H9 (cell line): ENCODE measurements at regions not wholly inside any gene's neighbourhood (a gene's known extent, or its start where the extent isn't known, plus 50 kb on each side); places are given as distances from the start of the nearest gene placed in this dataset.

Experiments used
- DNase-seq: peaks from one replicate; pipeline ENCODE4 v3.0.0-alpha.2; 2017
- H2AFZ ChIP-seq: one replicate; pipeline ENCODE4 v1.6.1; 2013; ENCODE audit warnings: mild to moderate bottlenecking, low read length, control low read depth, moderate library complexity
- H2AK5ac ChIP-seq: 2 replicates; pipeline ENCODE4 v1.6.1; 2013; ENCODE audit warnings: low read length, control low read depth, mixed read lengths; ENCODE audit not compliant: insufficient read length
- H2BK120ac ChIP-seq: one replicate; pipeline ENCODE4 v1.6.1; 2013; ENCODE audit warnings: low read depth, mild to moderate bottlenecking, low read length, control low read depth, inconsistent platforms; ENCODE audit not compliant: poor library complexity, severe bottlenecking
- H2BK12ac ChIP-seq: 2 replicates; pipeline ENCODE4 v1.6.1; 2013; ENCODE audit warnings: low read length, control low read depth, mixed read lengths, low read depth; ENCODE audit not compliant: insufficient read length
- H2BK15ac ChIP-seq: 2 replicates; pipeline ENCODE4 v1.6.1; 2013; ENCODE audit warnings: low read depth, low read length, control low read depth
- H2BK20ac ChIP-seq: one replicate; pipeline ENCODE4 v1.6.1; 2013; ENCODE audit warnings: low read depth, mild to moderate bottlenecking, low read length, control low read depth, inconsistent platforms; ENCODE audit not compliant: poor library complexity, severe bottlenecking
- H2BK5ac ChIP-seq: 2 replicates; pipeline ENCODE4 v1.6.1; 2013; ENCODE audit warnings: low read length, control low read depth, mixed read lengths; ENCODE audit not compliant: insufficient read length
- H3K14ac ChIP-seq: 2 replicates; pipeline ENCODE4 v1.6.1; 2013; ENCODE audit warnings: low read length, control low read depth; ENCODE audit not compliant: insufficient read depth
- H3K18ac ChIP-seq: 2 replicates; pipeline ENCODE4 v1.6.1; 2013; ENCODE audit warnings: low read depth, mild to moderate bottlenecking, mixed read lengths, low read length, control low read depth; ENCODE audit not compliant: insufficient read length
- H3K23ac ChIP-seq: 2 replicates; pipeline ENCODE4 v1.6.1; 2013; ENCODE audit warnings: low read length, control low read depth, mixed read lengths, low read depth; ENCODE audit not compliant: insufficient read length
- H3K23me2 ChIP-seq: 2 replicates; pipeline ENCODE4 v1.6.1; 2013; ENCODE audit warnings: low read depth, mild to moderate bottlenecking, mixed read lengths, low read length, control low read depth; ENCODE audit not compliant: insufficient read length, poor library complexity, severe bottlenecking
- H3K27ac ChIP-seq: 2 replicates; pipeline ENCODE4 v1.5.1; 2013; ENCODE audit warnings: low read length, control low read depth, mixed read lengths, low read depth; ENCODE audit not compliant: insufficient read length
- H3K27me3 ChIP-seq: 2 replicates; pipeline ENCODE4 v1.6.1; 2013; ENCODE audit warnings: low read length, control low read depth, inconsistent platforms; ENCODE audit not compliant: insufficient read depth
- H3K4ac ChIP-seq: 2 replicates; pipeline ENCODE4 v1.6.1; 2013; ENCODE audit warnings: low read depth, mild to moderate bottlenecking, control low read depth, inconsistent platforms, low read length, moderate library complexity
- H3K4me1 ChIP-seq: 2 replicates; pipeline ENCODE4 v1.6.1; 2013; ENCODE audit warnings: low read length, control low read depth, inconsistent platforms; ENCODE audit not compliant: insufficient read depth
- H3K4me2 ChIP-seq: 2 replicates; pipeline ENCODE4 v1.6.1; 2013; ENCODE audit warnings: low read length, control low read depth, mixed read lengths; ENCODE audit not compliant: insufficient read length, insufficient read depth
- H3K56ac ChIP-seq: 2 replicates; pipeline ENCODE4 v1.6.1; 2013; ENCODE audit warnings: low read depth, mild to moderate bottlenecking, mixed read lengths, low read length, control low read depth; ENCODE audit not compliant: insufficient read length
- H3K79me1 ChIP-seq: 2 replicates; pipeline ENCODE4 v1.6.1; 2013; ENCODE audit warnings: low read depth, mild to moderate bottlenecking, moderate library complexity, low read length, control low read depth, inconsistent platforms; ENCODE audit not compliant: insufficient read depth, poor library complexity, severe bottlenecking
- H3K79me2 ChIP-seq: 2 replicates; pipeline ENCODE4 v1.6.1; 2013; ENCODE audit warnings: low read length, control low read depth, inconsistent platforms; ENCODE audit not compliant: insufficient read depth
- H3K9ac ChIP-seq: 2 replicates; pipeline ENCODE4 v1.6.1; 2013; ENCODE audit warnings: low read length, control low read depth, mixed read lengths; ENCODE audit not compliant: insufficient read length; ENCODE audit errors: extremely low read depth
- H3K9me3 ChIP-seq: one replicate; pipeline ENCODE4 v1.6.1; 2013; ENCODE audit warnings: low read depth, low read length, inconsistent platforms; ENCODE audit not compliant: control insufficient read depth
- H3T11ph ChIP-seq: one replicate; pipeline ENCODE4 v1.6.1; 2013; ENCODE audit warnings: mild to moderate bottlenecking, low read length, control low read depth, inconsistent platforms
- H4K20me1 ChIP-seq: one replicate; pipeline ENCODE4 v1.6.1; 2013; ENCODE audit not compliant: control insufficient read depth, insufficient read length, insufficient read depth
- H4K5ac ChIP-seq: 2 replicates; pipeline ENCODE4 v1.6.1; 2013; ENCODE audit warnings: low read depth, mild to moderate bottlenecking, mixed read lengths, low read length, control low read depth; ENCODE audit not compliant: insufficient read length
- H4K8ac ChIP-seq: replicated peaks from 2 replicates; pipeline ENCODE4 v1.6.1; 2013; ENCODE audit warnings: low read length, control low read depth, mixed read lengths, low read depth; ENCODE audit not compliant: insufficient read length
- H4K91ac ChIP-seq: 2 replicates; pipeline ENCODE4 v1.6.1; 2013; ENCODE audit warnings: low read depth, mild to moderate bottlenecking, moderate library complexity, mixed read lengths, low read length, control low read depth; ENCODE audit not compliant: insufficient read length
- H3K27ac Mint-ChIP-seq, 3 experiments: 2 replicates in 2 of 3; 3 replicates in 1 of 3; pipeline ENCODE4 v1.8.0; 2020 to 2021; ENCODE audit warnings: mixed read lengths in 3 of 3, mild to moderate bottlenecking in 1 of 3, moderate library complexity in 1 of 3
- H3K27me3 Mint-ChIP-seq: 2 replicates; pipeline ENCODE4 v1.8.0; 2021; ENCODE audit warnings: low read depth, mild to moderate bottlenecking, moderate library complexity, mixed read lengths
- H3K36me3 Mint-ChIP-seq, 3 experiments: 2 replicates in 2 of 3; 3 replicates in 1 of 3; pipeline ENCODE4 v1.8.0; 2020 to 2021; ENCODE audit warnings: low read depth in 3 of 3, mixed read lengths in 3 of 3; ENCODE audit not compliant: insufficient read depth in 1 of 3
- H3K4me1 Mint-ChIP-seq, 2 experiments: 2 replicates each; pipeline ENCODE4 v1.8.0; 2020; ENCODE audit warnings: mixed read lengths in 2 of 2
- H3K4me3 Mint-ChIP-seq, 2 experiments: 2 replicates in 1 of 2; 3 replicates in 1 of 2; pipeline ENCODE4 v1.8.0; 2020 to 2021; ENCODE audit warnings: mild to moderate bottlenecking in 2 of 2, mixed read lengths in 2 of 2, moderate library complexity in 1 of 2
- H3K9me3 Mint-ChIP-seq, 2 experiments: 2 replicates in 1 of 2; 3 replicates in 1 of 2; pipeline ENCODE4 v1.8.0; 2020; ENCODE audit warnings: mild to moderate bottlenecking in 2 of 2, mixed read lengths in 2 of 2, moderate library complexity in 1 of 2
- CTCF ChIP-seq: fragments of 200-600 bp; sonication (generic); conservative IDR thresholded peaks from 3 replicates; pipeline ENCODE4 v1.8.0; 2021; ENCODE audit warnings: antibody characterized with exemption, mild to moderate bottlenecking
- WGBS: extraction: QIAGEN DNeasy Blood & Tissue Kit; methylation state at CpG from one replicate; pipeline ENCODE4 v1.1.7; 2013; ENCODE audit warnings: missing lambda C conversion rate, low lambda C conversion rate, mixed read lengths; ENCODE audit not compliant: insufficient read length; ENCODE audit errors: extremely low coverage; 5-methylcytosine and 5-hydroxymethylcytosine counted together

DNA sequence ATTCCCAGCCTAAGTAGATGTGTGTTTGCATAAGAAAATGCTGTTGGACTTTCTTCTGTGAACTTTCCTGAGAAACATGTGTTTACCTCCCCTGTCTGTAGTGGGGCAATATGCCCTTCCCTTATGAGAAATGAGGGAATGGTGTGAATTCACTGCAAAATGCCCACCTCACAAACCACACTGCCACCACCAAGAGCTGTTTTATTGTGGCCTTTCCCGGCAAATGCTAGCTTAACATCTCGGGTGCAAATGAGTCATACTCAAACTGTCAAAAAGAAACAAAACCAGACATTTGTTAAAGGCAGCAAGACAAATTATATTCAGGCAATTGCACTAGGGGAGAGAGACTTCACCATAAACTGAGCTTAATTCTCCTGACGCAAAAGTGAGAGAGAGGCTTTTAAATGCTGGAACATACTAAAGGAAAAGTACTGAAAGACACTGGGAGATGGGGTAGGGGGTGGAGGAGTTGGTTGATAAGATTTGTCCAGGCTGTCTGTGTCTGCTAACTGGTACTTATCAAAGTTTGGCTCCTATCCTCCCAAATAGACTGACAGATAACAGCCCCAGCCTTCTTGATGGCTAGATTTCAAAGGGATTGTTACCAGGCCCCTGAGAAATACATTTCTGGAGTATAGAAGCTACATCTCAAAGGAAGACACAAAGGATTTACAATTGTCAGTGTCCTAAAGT, 70.9 kb upstream of the OR5AK2 start:
- Histone ChIP-seq H3K79me2 (no peaks in the 10 kb centered on the region), H3K4ac (no peak overlapping the region), H3K4me1 (no peaks in the 10 kb centered on the region), H3K9ac (no peak overlapping the region), H4K20me1 (no peaks in the 10 kb centered on the region), H3K9me3 (no peaks in the 10 kb centered on the region), H4K91ac (no peak overlapping the region), H2BK12ac (no peak overlapping the region), H3K4me2 (no peak overlapping the region), H3K27ac (no peak overlapping the region), H2BK5ac (no peak overlapping the region), H3K23me2 (no peaks in the 10 kb centered on the region), H4K8ac (no peak overlapping the region), H3K56ac (no peak overlapping the region), H3K79me1 (no peaks in the 10 kb centered on the region), H3K27me3 (no peaks in the 10 kb centered on the region), H3T11ph (no peak overlapping the region), H2BK15ac (no peak overlapping the region), H4K5ac (no peak overlapping the region), H2BK120ac (no peak overlapping the region), H2BK20ac (no peak overlapping the region), H3K14ac (no peak overlapping the region), H2AFZ (no peak overlapping the region), H3K23ac (no peak overlapping the region), H2AK5ac (no peak overlapping the region), H3K18ac (no peak overlapping the region)
- H3K36me3 Mint-ChIP-seq = no peaks in the 10 kb centered on the region
- H3K4me1 Mint-ChIP-seq = no peaks in the 10 kb centered on the region
- no peaks in the 10 kb centered on the region for H3K27me3 Mint-ChIP-seq
- H3K27ac Mint-ChIP-seq = no peak overlapping the region
- WGBS = no CpG with 5 or more reads among the region's 3 CpGs
- no peak for DNase-seq
- H3K4me3 Mint-ChIP-seq = no peak overlapping the region
- peaks cover 10 to 11% of the 10 kb centered on the region in 2 experiments for H3K9me3 Mint-ChIP-seq
- TF ChIP-seq CTCF = no peak
